ENCODE measurements at regions not wholly inside any gene's neighbourhood (a gene's known extent, or its start where the extent isn't known, plus 50 kb on each side); places are given as distances from the start of the nearest gene placed in this dataset.
"Not testable (repeated sequence)": the region's sequence is repeated elsewhere in the genome, so short reads cannot be mapped to it uniquely, and the experiment has no call there.

- DNase-seq, result no peak
Measured at GRCh38 chr1:87398641-87399040, 70.0 kb downstream of the LMO4 start.

GRCh38 chr1:87399264-87399663, 70.6 kb downstream of the LMO4 start:
- no peak for DNase-seq

GRCh38 chr1:87399701-87400100, 71.0 kb downstream of the LMO4 start:
- DNase-seq, result no peak

- DNase-seq, result no peak
Measured at GRCh38 chr1:87400813-87401212, 72.1 kb downstream of the LMO4 start.

GRCh38 chr1:87402241-87403002, 73.7 kb downstream of the LMO4 start:
- DNase-seq, result no peak

GRCh38 chr1:87403061-87403820, 74.6 kb downstream of the LMO4 start:
- no peak for DNase-seq

GRCh38 chr1:87404296-87404695, 75.6 kb downstream of the LMO4 start:
- DNase-seq, result no peak

- no peak for DNase-seq
Measured at GRCh38 chr1:87408665-87409248, 80.1 kb downstream of the LMO4 start.

GRCh38 chr1:87410776-87411480, 82.2 kb downstream of the LMO4 start:
- no peak for DNase-seq

- DNase-seq, result not testable (repeated sequence)
Measured at GRCh38 chr1:87413846-87414245, 85.2 kb downstream of the LMO4 start.

GRCh38 chr1:87418048-87418447, 89.4 kb downstream of the LMO4 start:
- no peak for DNase-seq

GRCh38 chr1:87421809-87422208, 93.1 kb downstream of the LMO4 start:
- DNase-seq, result no peak

- DNase-seq, result no peak
Measured at GRCh38 chr1:87424541-87424940, 95.9 kb downstream of the LMO4 start.

- DNase-seq, result peak; percentile 3
Measured at GRCh38 chr1:87426463-87427249, 98.0 kb downstream of the LMO4 start.

- no peak for DNase-seq
Measured at GRCh38 chr1:87428367-87428766, 99.7 kb downstream of the LMO4 start.

GRCh38 chr1:87428883-87429282, 100.2 kb downstream of the LMO4 start:
- DNase-seq, result no peak

GRCh38 chr1:87432685-87433084, 104.0 kb downstream of the LMO4 start:
- no peak for DNase-seq

GRCh38 chr1:87433101-87433500, 104.4 kb downstream of the LMO4 start:
- not testable (repeated sequence) for DNase-seq

- no peak for DNase-seq
Measured at GRCh38 chr1:87435484-87435883, 106.8 kb downstream of the LMO4 start.

- not testable (repeated sequence) for DNase-seq
Measured at GRCh38 chr1:87436115-87436514, 107.4 kb downstream of the LMO4 start.

GRCh38 chr1:87436534-87436933, 107.9 kb downstream of the LMO4 start:
- no peak for DNase-seq

- no peak for DNase-seq
Measured at GRCh38 chr1:87437663-87438295, 109.1 kb downstream of the LMO4 start.

All from kidney glomerular epithelial cell (primary cell).